ENCODE measurements at regions not wholly inside any gene's neighbourhood (a gene's known extent, or its start where the extent isn't known, plus 50 kb on each side); places are given as distances from the start of the nearest gene placed in this dataset.

GRCh38 chr7:17521437-17521836 lies 223.0 kb downstream of the AHR start:
- DNase-seq (ENCODE audit: low read depth): no peak

- DNase-seq (ENCODE audit: low read depth): no peak
Measured at GRCh38 chr7:17523813-17524739, 225.6 kb downstream of the AHR start.

GRCh38 chr7:17524746-17525145 lies 226.3 kb downstream of the AHR start:
- no peak for DNase-seq (ENCODE audit: low read depth)

- no peak for DNase-seq (ENCODE audit: low read depth)
Measured at GRCh38 chr7:17526621-17527020, 228.2 kb downstream of the AHR start.

- DNase-seq (ENCODE audit: low read depth): no peak
Measured at GRCh38 chr7:17528636-17529035, 230.2 kb downstream of the AHR start.

- DNase-seq (ENCODE audit: low read depth): peak; percentile 57
Measured at GRCh38 chr7:17530244-17530643, 231.8 kb downstream of the AHR start.

- no peak for DNase-seq (ENCODE audit: low read depth)
Measured at GRCh38 chr7:17530741-17531421, 232.4 kb downstream of the AHR start.

GRCh38 chr7:17532861-17533404 lies 234.5 kb downstream of the AHR start:
- DNase-seq (ENCODE audit: low read depth): no peak

- no peak for DNase-seq (ENCODE audit: low read depth)
Measured at GRCh38 chr7:17534348-17534747, 235.9 kb downstream of the AHR start.

GRCh38 chr7:17535776-17536175 lies 237.3 kb downstream of the AHR start:
- no peak for DNase-seq (ENCODE audit: low read depth)

GRCh38 chr7:17544401-17544800 lies 245.9 kb downstream of the AHR start:
- DNase-seq (ENCODE audit: low read depth): no peak

- DNase-seq (ENCODE audit: low read depth): no peak
Measured at GRCh38 chr7:17545348-17545747, 246.9 kb downstream of the AHR start.

GRCh38 chr7:17546189-17546588 lies 247.7 kb downstream of the AHR start:
- no peak for DNase-seq (ENCODE audit: low read depth)

- no peak for DNase-seq (ENCODE audit: low read depth)
Measured at GRCh38 chr7:17546592-17546991, 248.1 kb downstream of the AHR start.

- no peak for DNase-seq (ENCODE audit: low read depth)
Measured at GRCh38 chr7:17548014-17548653, 249.7 kb downstream of the AHR start.

GRCh38 chr7:17549406-17549805 lies 251.0 kb downstream of the AHR start:
- DNase-seq (ENCODE audit: low read depth): no peak

- DNase-seq (ENCODE audit: low read depth): no peak
Measured at GRCh38 chr7:17552373-17552772, 253.9 kb downstream of the AHR start.

GRCh38 chr7:17552952-17553351 lies 254.5 kb downstream of the AHR start:
- no peak for DNase-seq (ENCODE audit: low read depth)

- no peak for DNase-seq (ENCODE audit: low read depth)
Measured at GRCh38 chr7:17554341-17555015, 256.0 kb downstream of the AHR start.

- DNase-seq (ENCODE audit: low read depth): no peak
Measured at GRCh38 chr7:17556247-17556956, 257.9 kb downstream of the AHR start.

GRCh38 chr7:17557251-17557671 lies 258.8 kb downstream of the AHR start:
- DNase-seq (ENCODE audit: low read depth): no peak
